GM19238 (cell line): ENCODE measurements at regions not wholly inside any gene's neighbourhood (a gene's known extent, or its start where the extent isn't known, plus 50 kb on each side); places are given as distances from the start of the nearest gene placed in this dataset.
"Not testable (repeated sequence)": the region's sequence is repeated elsewhere in the genome, so short reads cannot be mapped to it uniquely, and the experiment has no call there.

Source experiments
- DNase-seq: peaks from one replicate; pipeline ENCODE4 v3.0.0; 2011; ENCODE audit warnings: low spot score; ENCODE audit not compliant: insufficient read length

- no peak for DNase-seq
Observed at GRCh38 chr11:29171360-29171950, 845.4 kb downstream of the KCNA4 start.

GRCh38 chr11:29166306-29166705, 850.5 kb downstream of the KCNA4 start:
- no peak for DNase-seq

GRCh38 chr11:29163231-29163630, 853.6 kb downstream of the KCNA4 start:
- DNase-seq: no peak

- DNase-seq: no peak
Observed at GRCh38 chr11:29162491-29162890, 854.3 kb downstream of the KCNA4 start.

GRCh38 chr11:29161191-29161590, 855.6 kb downstream of the KCNA4 start:
- DNase-seq: no peak

- DNase-seq: peak; percentile 1
Observed at GRCh38 chr11:29159552-29160465, 857.0 kb downstream of the KCNA4 start.

- no peak for DNase-seq
Observed at GRCh38 chr11:29153078-29153477, 863.8 kb downstream of the KCNA4 start.

GRCh38 chr11:29142573-29142972, 874.3 kb downstream of the KCNA4 start:
- DNase-seq: not testable (repeated sequence)

GRCh38 chr11:29135504-29135903, 881.3 kb downstream of the KCNA4 start:
- no peak for DNase-seq

- no peak for DNase-seq
Observed at GRCh38 chr11:29131055-29131454, 885.8 kb downstream of the KCNA4 start.

GRCh38 chr11:29129844-29130243, 887.0 kb downstream of the KCNA4 start:
- DNase-seq: no peak

GRCh38 chr11:29127461-29127860, 889.4 kb downstream of the KCNA4 start:
- no peak for DNase-seq

- no peak for DNase-seq
Observed at GRCh38 chr11:29125606-29126005, 891.2 kb downstream of the KCNA4 start.

- no peak for DNase-seq
Observed at GRCh38 chr11:29124470-29124869, 892.4 kb downstream of the KCNA4 start.

- no peak for DNase-seq
Observed at GRCh38 chr11:29119707-29120618, 896.9 kb downstream of the KCNA4 start.

- DNase-seq: no peak
Observed at GRCh38 chr11:29119116-29119515, 897.7 kb downstream of the KCNA4 start.

GRCh38 chr11:29100967-29101366, 915.9 kb downstream of the KCNA4 start:
- DNase-seq: no peak

- DNase-seq: no peak
Observed at GRCh38 chr11:29095821-29096220, 921.0 kb downstream of the KCNA4 start.

GRCh38 chr11:29093416-29094120, 923.3 kb downstream of the KCNA4 start:
- DNase-seq: no peak

GRCh38 chr11:29087200-29087812, 929.5 kb downstream of the KCNA4 start:
- no peak for DNase-seq

GRCh38 chr11:29075726-29076125, 941.1 kb downstream of the KCNA4 start:
- no peak for DNase-seq
